ENCODE measurements at regions not wholly inside any gene's neighbourhood (a gene's known extent, or its start where the extent isn't known, plus 50 kb on each side); places are given as distances from the start of the nearest gene placed in this dataset.
A peak's percentile ranks its signal among the peaks of the same experiment; 100 is the strongest.

- H3K36me3 Mint-ChIP-seq = no peaks in the 10 kb centered on the region
- POLR2A ChIA-PET = no interaction called here
- Histone ChIP-seq H3K4me3 (ENCODE audit: low read length) (no peak overlapping the region), H3K4me1 (ENCODE audit: insufficient read depth, low read length) (peaks cover 18% of the 10 kb centered on the region), H3K27ac (ENCODE audit: low read depth, low read length) (no peak overlapping the region), H3K27me3 (ENCODE audit: insufficient read depth, low read length, poor library complexity, severe bottlenecking) (peaks cover 7% of the 10 kb centered on the region), H3K36me3 (ENCODE audit: insufficient read depth, low read length) (no peaks in the 10 kb centered on the region), H3K9me3 (ENCODE audit: low read length) (no peaks in the 10 kb centered on the region)
- H3K4me1 Mint-ChIP-seq = peaks cover 14 to 23% (median 14%) of the 10 kb centered on the region in 3 donors
- DNase-seq = no peak
- CTCF ChIA-PET = no interaction called here
- no peak overlapping the region for H3K27ac Mint-ChIP-seq
- peaks cover 4 to 19% of the 10 kb centered on the region in 2 donors for H3K27me3 Mint-ChIP-seq
- no peak overlapping the region for H3K4me3 Mint-ChIP-seq
- H3K9me3 Mint-ChIP-seq = no peaks in the 10 kb centered on the region
These were observed 92.9 kb downstream of the RPS6KA4 start for GRCh38 chr11:64451856-64452255.

- Histone ChIP-seq H3K36me3 (ENCODE audit: insufficient read depth, low read length) (no peaks in the 10 kb centered on the region), H3K27me3 (ENCODE audit: insufficient read depth, low read length, poor library complexity, severe bottlenecking) (peaks cover 1% of the 10 kb centered on the region), H3K9me3 (ENCODE audit: low read length) (no peaks in the 10 kb centered on the region), H3K4me1 (ENCODE audit: insufficient read depth, low read length) (peaks cover 15% of the 10 kb centered on the region), H3K4me3 (ENCODE audit: low read length) (no peak overlapping the region), H3K27ac (ENCODE audit: low read depth, low read length) (no peak overlapping the region)
- H3K4me1 Mint-ChIP-seq = peaks cover 10 to 17% (median 10%) of the 10 kb centered on the region in 3 donors
- H3K27ac Mint-ChIP-seq = no peak overlapping the region
- no peaks in the 10 kb centered on the region for H3K36me3 Mint-ChIP-seq
- H3K4me3 Mint-ChIP-seq = no peak overlapping the region
- H3K9me3 Mint-ChIP-seq = no peaks in the 10 kb centered on the region
- ChIA-PET POLR2A (no interaction called here), CTCF (no interaction called here)
- peaks cover 4 to 11% of the 10 kb centered on the region in 2 donors for H3K27me3 Mint-ChIP-seq
- no peak for DNase-seq
These were observed 94.5 kb downstream of the RPS6KA4 start for GRCh38 chr11:64453466-64453865.

- H3K27me3 ChIP-seq (ENCODE audit: insufficient read depth, low read length, poor library complexity, severe bottlenecking) = no peaks in the 10 kb centered on the region
- Mint-ChIP-seq H3K27me3 (peaks cover 0 to 8% of the 10 kb centered on the region in 2 donors), H3K4me3 (no peak overlapping the region), H3K9me3 (no peaks in the 10 kb centered on the region), H3K4me1 (no peaks in the 10 kb centered on the region), H3K36me3 (no peaks in the 10 kb centered on the region), H3K27ac (no peak overlapping the region)
- DNase-seq = no peak
- H3K9me3 ChIP-seq (ENCODE audit: low read length) = no peaks in the 10 kb centered on the region
- POLR2A ChIA-PET = no interaction called here
- no peak overlapping the region for H3K4me3 ChIP-seq (ENCODE audit: low read length)
- H3K27ac ChIP-seq (ENCODE audit: low read depth, low read length) = no peak overlapping the region
- H3K4me1 ChIP-seq (ENCODE audit: insufficient read depth, low read length) = no peaks in the 10 kb centered on the region
- H3K36me3 ChIP-seq (ENCODE audit: insufficient read depth, low read length) = no peaks in the 10 kb centered on the region
- CTCF ChIA-PET = no interaction called here
These were observed 96.7 kb downstream of the RPS6KA4 start for GRCh38 chr11:64455456-64456261.

- H3K27me3 Mint-ChIP-seq = peaks cover 0 to 8% of the 10 kb centered on the region in 2 donors
- POLR2A ChIA-PET = no interaction called here
- no peak overlapping the region for H3K27ac ChIP-seq (ENCODE audit: low read depth, low read length)
- H3K27ac Mint-ChIP-seq = no peak overlapping the region
- H3K4me1 ChIP-seq (ENCODE audit: insufficient read depth, low read length) = no peaks in the 10 kb centered on the region
- no peaks in the 10 kb centered on the region for H3K9me3 ChIP-seq (ENCODE audit: low read length)
- DNase-seq = no peak
- H3K4me3 Mint-ChIP-seq = no peak overlapping the region
- no peak overlapping the region for H3K4me3 ChIP-seq (ENCODE audit: low read length)
- H3K36me3 Mint-ChIP-seq = no peaks in the 10 kb centered on the region
- H3K27me3 ChIP-seq (ENCODE audit: insufficient read depth, low read length, poor library complexity, severe bottlenecking) = no peaks in the 10 kb centered on the region
- no peaks in the 10 kb centered on the region for H3K9me3 Mint-ChIP-seq
- no peaks in the 10 kb centered on the region for H3K36me3 ChIP-seq (ENCODE audit: insufficient read depth, low read length)
- CTCF ChIA-PET = no interaction called here
- H3K4me1 Mint-ChIP-seq = no peaks in the 10 kb centered on the region
These were observed 97.8 kb downstream of the RPS6KA4 start for GRCh38 chr11:64456509-64457320.

- H3K4me1 ChIP-seq (ENCODE audit: insufficient read depth, low read length) = no peaks in the 10 kb centered on the region
- Mint-ChIP-seq H3K4me3 (no peak overlapping the region), H3K9me3 (no peaks in the 10 kb centered on the region), H3K27ac (no peak overlapping the region), H3K27me3 (peaks cover 0 to 8% of the 10 kb centered on the region in 2 donors), H3K36me3 (no peaks in the 10 kb centered on the region), H3K4me1 (no peaks in the 10 kb centered on the region)
- H3K9me3 ChIP-seq (ENCODE audit: low read length) = no peaks in the 10 kb centered on the region
- no peak for DNase-seq
- ChIA-PET POLR2A (no interaction called here), CTCF (interaction anchor here (0.6 kb wide), 1 partner anchor 256 kb away, joined by 3 read pairs; no protein-coding TSS in a partner anchor)
- H3K36me3 ChIP-seq (ENCODE audit: insufficient read depth, low read length) = no peaks in the 10 kb centered on the region
- H3K4me3 ChIP-seq (ENCODE audit: low read length) = no peak overlapping the region
- H3K27me3 ChIP-seq (ENCODE audit: insufficient read depth, low read length, poor library complexity, severe bottlenecking) = no peaks in the 10 kb centered on the region
- H3K27ac ChIP-seq (ENCODE audit: low read depth, low read length) = no peak overlapping the region
These were observed 98.2 kb upstream of the SLC22A11 start for GRCh38 chr11:64457416-64458010.

- Histone ChIP-seq H3K9me3 (ENCODE audit: low read length) (no peaks in the 10 kb centered on the region), H3K4me3 (ENCODE audit: low read length) (no peak overlapping the region), H3K4me1 (ENCODE audit: insufficient read depth, low read length) (no peaks in the 10 kb centered on the region), H3K36me3 (ENCODE audit: insufficient read depth, low read length) (no peaks in the 10 kb centered on the region), H3K27ac (ENCODE audit: low read depth, low read length) (no peak overlapping the region), H3K27me3 (ENCODE audit: insufficient read depth, low read length, poor library complexity, severe bottlenecking) (no peaks in the 10 kb centered on the region)
- no peaks in the 10 kb centered on the region for H3K4me1 Mint-ChIP-seq
- no peak overlapping the region for H3K27ac Mint-ChIP-seq
- H3K36me3 Mint-ChIP-seq = no peaks in the 10 kb centered on the region
- POLR2A ChIA-PET = no interaction called here
- H3K27me3 Mint-ChIP-seq = peaks cover under 1 to 5% of the 10 kb centered on the region in 2 donors
- H3K4me3 Mint-ChIP-seq = no peak overlapping the region
- no peak for DNase-seq
- CTCF ChIA-PET = no interaction called here
- H3K9me3 Mint-ChIP-seq = no peaks in the 10 kb centered on the region
These were observed 96.7 kb upstream of the SLC22A11 start for GRCh38 chr11:64458997-64459396.

- no peak overlapping the region for H3K27ac ChIP-seq (ENCODE audit: low read depth, low read length)
- H3K36me3 ChIP-seq (ENCODE audit: insufficient read depth, low read length) = no peaks in the 10 kb centered on the region
- ChIA-PET POLR2A (no interaction called here), CTCF (no interaction called here)
- H3K9me3 ChIP-seq (ENCODE audit: low read length) = no peaks in the 10 kb centered on the region
- H3K36me3 Mint-ChIP-seq = no peaks in the 10 kb centered on the region
- peaks cover 2 to 5% of the 10 kb centered on the region in 2 donors for H3K27me3 Mint-ChIP-seq
- no peaks in the 10 kb centered on the region for H3K27me3 ChIP-seq (ENCODE audit: insufficient read depth, low read length, poor library complexity, severe bottlenecking)
- no peaks in the 10 kb centered on the region for H3K9me3 Mint-ChIP-seq
- H3K4me3 ChIP-seq (ENCODE audit: low read length) = no peak overlapping the region
- H3K4me3 Mint-ChIP-seq = no peak overlapping the region
- DNase-seq = no peak
- H3K4me1 ChIP-seq (ENCODE audit: insufficient read depth, low read length) = no peaks in the 10 kb centered on the region
- no peak overlapping the region for H3K27ac Mint-ChIP-seq
- H3K4me1 Mint-ChIP-seq = no peaks in the 10 kb centered on the region
These were observed 96.1 kb upstream of the SLC22A11 start for GRCh38 chr11:64459609-64460008.

- H3K36me3 Mint-ChIP-seq = no peaks in the 10 kb centered on the region
- H3K9me3 Mint-ChIP-seq = no peaks in the 10 kb centered on the region
- H3K27ac Mint-ChIP-seq = peak overlapping the region in 1 of 8 donors; percentile 81
- no peaks in the 10 kb centered on the region for H3K4me1 ChIP-seq (ENCODE audit: insufficient read depth, low read length)
- H3K4me1 Mint-ChIP-seq = no peaks in the 10 kb centered on the region
- ChIA-PET POLR2A (no interaction called here), CTCF (no interaction called here)
- H3K36me3 ChIP-seq (ENCODE audit: insufficient read depth, low read length) = no peaks in the 10 kb centered on the region
- H3K27me3 Mint-ChIP-seq = peaks cover 2 to 9% of the 10 kb centered on the region in 2 donors
- no peak overlapping the region for H3K27ac ChIP-seq (ENCODE audit: low read depth, low read length)
- no peaks in the 10 kb centered on the region for H3K27me3 ChIP-seq (ENCODE audit: insufficient read depth, low read length, poor library complexity, severe bottlenecking)
- DNase-seq = no peak
- no peaks in the 10 kb centered on the region for H3K9me3 ChIP-seq (ENCODE audit: low read length)
- no peak overlapping the region for H3K4me3 ChIP-seq (ENCODE audit: low read length)
- no peak overlapping the region for H3K4me3 Mint-ChIP-seq
These were observed 94.7 kb upstream of the SLC22A11 start for GRCh38 chr11:64461081-64461480.

Measured in CD8-positive, alpha-beta memory T cell (primary cell).